Neuronal stem cell (in vitro differentiated cells): ENCODE measurements at regions not wholly inside any gene's neighbourhood (a gene's known extent, or its start where the extent isn't known, plus 50 kb on each side); places are given as distances from the start of the nearest gene placed in this dataset.
"Not testable (repeated sequence)": the region's sequence is repeated elsewhere in the genome, so short reads cannot be mapped to it uniquely, and the experiment has no call there.

Source experiments
- DNase-seq: peaks from one replicate; pipeline ENCODE4 v3.0.0-alpha.2; 2013; ENCODE audit warnings: low spot score
- H2AFZ ChIP-seq: one replicate; pipeline ENCODE4 v1.6.1; 2013; ENCODE audit warnings: mild to moderate bottlenecking, low read length, inconsistent platforms
- H2AK5ac ChIP-seq: 2 replicates; pipeline ENCODE4 v1.6.1; 2013; ENCODE audit warnings: low read depth, mild to moderate bottlenecking, inconsistent platforms, low read length, moderate library complexity, mixed read lengths
- H2BK120ac ChIP-seq: 2 replicates; pipeline ENCODE4 v1.6.1; 2013; ENCODE audit warnings: low read depth, mild to moderate bottlenecking, inconsistent platforms, low read length, moderate library complexity, mixed read lengths
- H2BK12ac ChIP-seq: one replicate; pipeline ENCODE4 v1.6.1; 2013; ENCODE audit warnings: low read length, inconsistent platforms
- H2BK15ac ChIP-seq: 2 replicates; pipeline ENCODE4 v1.6.1; 2013; ENCODE audit warnings: mild to moderate bottlenecking, low read length, inconsistent platforms, mixed read lengths
- H2BK5ac ChIP-seq: one replicate; pipeline ENCODE4 v1.6.1; 2013; ENCODE audit warnings: inconsistent platforms, mild to moderate bottlenecking, low read length, moderate library complexity
- H3K14ac ChIP-seq: one replicate; pipeline ENCODE4 v1.6.1; 2013; ENCODE audit warnings: low read length, inconsistent platforms
- H3K18ac ChIP-seq: 2 replicates; pipeline ENCODE4 v1.6.1; 2013; ENCODE audit warnings: low read length, inconsistent platforms
- H3K23ac ChIP-seq: 2 replicates; pipeline ENCODE4 v1.6.1; 2013; ENCODE audit warnings: low read depth, mild to moderate bottlenecking, mixed read lengths, low read length, inconsistent platforms; ENCODE audit not compliant: poor library complexity
- H3K27ac ChIP-seq: replicated peaks from 3 replicates; pipeline ENCODE4 v1.5.1; 2013; ENCODE audit warnings: low read length, inconsistent platforms
- H3K27me3 ChIP-seq, 3 experiments: 2 replicates each; pipeline ENCODE4 v1.6.1; 2013; ENCODE audit warnings: low read length in 3 of 3, mild to moderate bottlenecking in 2 of 3, inconsistent platforms in 1 of 3, low read depth in 1 of 3, mixed read lengths in 1 of 3, moderate library complexity in 1 of 3; ENCODE audit not compliant: control insufficient read depth in 3 of 3, insufficient read depth in 3 of 3
- H3K36me3 ChIP-seq, 2 donors: replicated peaks in 1 of 2; 2 replicates each; pipeline ENCODE4 v1.6.1; 2013; ENCODE audit warnings: low read length in 2 of 2; ENCODE audit not compliant: control insufficient read depth in 2 of 2, insufficient read depth in 2 of 2
- H3K4ac ChIP-seq: 2 replicates; pipeline ENCODE4 v1.6.1; 2013; ENCODE audit warnings: inconsistent platforms, mild to moderate bottlenecking, low read length, moderate library complexity
- H3K4me1 ChIP-seq, 2 donors: 1 replicate in 1 of 2; 2 replicates in 1 of 2; pipeline ENCODE4 v1.6.1; 2013; ENCODE audit warnings: low read length in 2 of 2, low read depth in 1 of 2; ENCODE audit not compliant: control insufficient read depth in 2 of 2, insufficient read depth in 1 of 2
- H3K4me2 ChIP-seq: one replicate; pipeline ENCODE4 v1.6.1; 2013; ENCODE audit warnings: mild to moderate bottlenecking, low read length, inconsistent platforms; ENCODE audit not compliant: insufficient read depth, poor library complexity, severe bottlenecking
- H3K4me3 ChIP-seq, 2 donors: 2 replicates each; pipeline ENCODE4 v1.5.1; 2013; ENCODE audit warnings: low read length in 2 of 2, mild to moderate bottlenecking in 2 of 2, inconsistent platforms in 1 of 2, moderate library complexity in 1 of 2
- H3K79me1 ChIP-seq: one replicate; pipeline ENCODE4 v1.6.1; 2013; ENCODE audit warnings: low read depth, mild to moderate bottlenecking, inconsistent platforms, low read length, moderate library complexity
- H3K9ac ChIP-seq: one replicate; pipeline ENCODE4 v1.6.1; 2013; ENCODE audit warnings: mild to moderate bottlenecking, low read depth, low read length, inconsistent platforms; ENCODE audit not compliant: poor library complexity
- H3K9me3 ChIP-seq, 2 donors: replicated peaks in 1 of 2; 2 replicates each; pipeline versions ENCODE3 to v1.6.1; 2013; ENCODE audit warnings: low read length in 2 of 2, mild to moderate bottlenecking in 2 of 2, inconsistent platforms in 1 of 2, low read depth in 1 of 2, mixed read lengths in 1 of 2, moderate library complexity in 1 of 2; ENCODE audit not compliant: control insufficient read depth in 2 of 2, insufficient read depth in 1 of 2
- H4K8ac ChIP-seq: one replicate; pipeline ENCODE4 v1.6.1; 2013; ENCODE audit warnings: low read depth, mild to moderate bottlenecking, inconsistent platforms, low read length, moderate library complexity
- H4K91ac ChIP-seq: one replicate; pipeline ENCODE4 v1.6.1; 2013; ENCODE audit warnings: low read length, low read depth, mild to moderate bottlenecking, inconsistent platforms; ENCODE audit not compliant: poor library complexity
- whole genome bisulfite sequencing, 2 donors: extraction: QIAGEN DNeasy Blood & Tissue Kit; methylation state at CpG; one replicate each; pipeline ENCODE4 v1.1.7; 2013; ENCODE audit warnings: missing lambda C conversion rate in 2 of 2, mixed read lengths in 1 of 2; ENCODE audit not compliant: insufficient read length in 2 of 2, insufficient replicate concordance in 1 of 2; ENCODE audit errors: extremely low coverage in 2 of 2; 5-methylcytosine and 5-hydroxymethylcytosine counted together

- H2BK120ac ChIP-seq, H3K14ac ChIP-seq, H3K18ac ChIP-seq, H2BK12ac ChIP-seq, H3K4me2 ChIP-seq, H3K9me3 ChIP-seq, H3K4me1 ChIP-seq, H3K4me3 ChIP-seq, H3K36me3 ChIP-seq, H3K9ac ChIP-seq, H2BK5ac ChIP-seq, H4K8ac ChIP-seq, DNase-seq, H3K79me1 ChIP-seq, H2BK15ac ChIP-seq, H3K23ac ChIP-seq, H3K4ac ChIP-seq, H4K91ac ChIP-seq, H3K27ac ChIP-seq, H2AK5ac ChIP-seq, H3K27me3 ChIP-seq: not testable (repeated sequence)
- H2AFZ ChIP-seq: peak overlapping the region; percentile 87
- no CpG with 5 or more reads among the region's 7 CpGs for WGBS, 2 donors
Observed at GRCh38 chr1:170811013-170811412, 124.3 kb upstream of the MROH9 start.

GRCh38 chr1:170819781-170820180, 115.6 kb upstream of the MROH9 start:
- no peak for DNase-seq
- Histone ChIP-seq H3K27ac (no peak overlapping the region), H4K91ac (no peak overlapping the region), H2BK15ac (no peak overlapping the region), H2AK5ac (no peak overlapping the region), H3K4me1 (no peaks in the 10 kb centered on the region), H3K79me1 (no peaks in the 10 kb centered on the region), H2BK120ac (no peak overlapping the region), H2BK5ac (no peak overlapping the region), H3K36me3 (no peaks in the 10 kb centered on the region), H3K9ac (no peak overlapping the region), H3K4me3 (no peak overlapping the region), H3K27me3 (no peaks in the 10 kb centered on the region), H4K8ac (no peak overlapping the region), H2BK12ac (no peak overlapping the region), H3K9me3 (no peaks in the 10 kb centered on the region), H3K4me2 (no peak overlapping the region), H2AFZ (no peak overlapping the region), H3K4ac (no peak overlapping the region), H3K14ac (no peak overlapping the region), H3K23ac (no peak overlapping the region), H3K18ac (no peak overlapping the region)
- no CpG with 5 or more reads among the region's 2 CpGs for WGBS, 2 donors

DNA sequence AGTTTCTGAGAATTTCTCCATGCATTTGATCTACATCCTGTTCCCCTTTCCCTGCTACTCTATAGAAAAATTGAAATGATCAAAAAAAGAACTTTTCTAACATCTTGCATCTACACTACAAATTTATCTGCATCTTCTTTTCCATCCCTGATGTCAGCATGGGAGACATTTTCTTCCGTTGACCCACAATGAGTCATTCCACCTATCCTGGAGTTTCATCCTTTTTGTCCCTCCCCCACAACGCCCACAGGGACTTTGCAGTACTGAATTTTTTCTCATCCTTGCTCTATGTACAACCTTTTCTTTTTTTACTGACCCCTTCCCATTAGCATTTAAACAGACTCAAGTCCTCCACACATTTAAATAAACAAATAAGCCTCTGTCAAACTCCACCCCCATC, 112.2 kb upstream of the MROH9 start:
- H3K18ac ChIP-seq: no peak overlapping the region
- no peak overlapping the region for H4K8ac ChIP-seq
- no peak overlapping the region for H3K4ac ChIP-seq
- H3K27me3 ChIP-seq: peaks cover 0 to 3% (median 0%) of the 10 kb centered on the region in 3 experiments
- H3K23ac ChIP-seq: no peak overlapping the region
- H3K9ac ChIP-seq: no peak overlapping the region
- no peak overlapping the region for H4K91ac ChIP-seq
- H3K9me3 ChIP-seq: no peaks in the 10 kb centered on the region
- H3K36me3 ChIP-seq: no peaks in the 10 kb centered on the region
- WGBS, 2 donors: no CpG with 5 or more reads among the region's 2 CpGs
- no peak overlapping the region for H2BK12ac ChIP-seq
- H3K79me1 ChIP-seq: no peaks in the 10 kb centered on the region
- H3K27ac ChIP-seq: no peak overlapping the region
- no peak overlapping the region for H2BK15ac ChIP-seq
- no peak overlapping the region for H3K4me2 ChIP-seq
- no peak overlapping the region for H2BK120ac ChIP-seq
- no peak overlapping the region for H3K14ac ChIP-seq
- H2AFZ ChIP-seq: no peak overlapping the region
- no peak overlapping the region for H3K4me3 ChIP-seq
- DNase-seq: no peak
- H2BK5ac ChIP-seq: no peak overlapping the region
- no peak overlapping the region for H2AK5ac ChIP-seq
- H3K4me1 ChIP-seq: no peaks in the 10 kb centered on the region

DNA sequence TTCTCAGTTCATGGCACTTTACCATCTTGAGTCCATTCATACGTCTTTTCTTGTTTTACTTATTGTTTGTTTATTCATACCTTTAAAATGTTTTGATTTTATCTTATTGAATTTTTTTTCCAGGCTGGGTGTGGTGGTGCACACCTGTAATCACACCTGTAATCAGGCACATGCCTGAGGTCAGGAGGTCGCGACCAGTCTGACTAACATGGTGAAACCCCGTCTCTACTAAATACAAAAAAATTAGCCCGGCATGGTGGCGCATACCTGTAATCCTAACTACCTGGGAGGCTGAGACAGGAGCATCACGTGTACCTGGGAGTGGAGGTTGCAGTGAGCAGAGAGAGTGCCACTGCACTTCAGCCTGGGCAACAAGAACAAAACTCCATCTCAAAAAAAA, 104.1 kb upstream of the MROH9 start:
- Histone ChIP-seq H3K9ac (no peak overlapping the region), H3K4me3 (no peak overlapping the region), H3K79me1 (no peaks in the 10 kb centered on the region), H3K18ac (no peak overlapping the region), H3K27me3 (peaks cover 0 to 2% (median 0%) of the 10 kb centered on the region in 3 experiments), H2BK12ac (no peak overlapping the region), H4K91ac (no peak overlapping the region), H4K8ac (no peak overlapping the region), H3K27ac (no peak overlapping the region), H2AFZ (no peak overlapping the region), H3K9me3 (no peaks in the 10 kb centered on the region), H2BK5ac (no peak overlapping the region), H3K36me3 (no peaks in the 10 kb centered on the region), H2BK15ac (no peak overlapping the region), H3K4me1 (no peaks in the 10 kb centered on the region), H3K4ac (no peak overlapping the region), H3K4me2 (no peak overlapping the region), H2BK120ac (no peak overlapping the region), H3K14ac (no peak overlapping the region), H2AK5ac (no peak overlapping the region), H3K23ac (no peak overlapping the region)
- WGBS, 2 donors: no CpG with 5 or more reads among the region's 7 CpGs
- DNase-seq: no peak
